H4 (cell line): ENCODE measurements at regions not wholly inside any gene's neighbourhood (a gene's known extent, or its start where the extent isn't known, plus 50 kb on each side); places are given as distances from the start of the nearest gene placed in this dataset.

Experiments used
- DNase-seq: peaks from one replicate; pipeline ENCODE4 v3.0.0-alpha.2; 2015; ENCODE audit warnings: low spot score

DNA sequence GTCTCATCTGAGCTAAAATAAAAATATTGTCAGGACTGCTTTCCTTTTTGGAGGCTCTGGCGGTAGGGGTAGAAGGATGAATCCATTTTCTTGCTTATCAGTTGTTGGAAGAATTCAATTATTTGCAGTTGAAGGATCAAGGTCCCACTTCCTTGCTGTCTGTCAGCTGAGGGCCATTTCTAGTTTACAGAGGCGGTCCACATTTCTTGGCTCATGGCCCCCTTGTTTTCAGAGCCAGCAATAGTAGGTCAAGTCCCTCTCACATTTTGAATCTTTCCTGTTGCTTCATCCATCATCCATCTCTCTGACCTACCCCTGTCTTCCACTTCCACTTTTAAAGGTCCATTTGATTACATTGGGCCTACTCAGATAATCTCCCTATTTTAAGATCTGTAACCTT, 1099.3 kb upstream of the DIAPH2 start:
- no peak for DNase-seq

DNA sequence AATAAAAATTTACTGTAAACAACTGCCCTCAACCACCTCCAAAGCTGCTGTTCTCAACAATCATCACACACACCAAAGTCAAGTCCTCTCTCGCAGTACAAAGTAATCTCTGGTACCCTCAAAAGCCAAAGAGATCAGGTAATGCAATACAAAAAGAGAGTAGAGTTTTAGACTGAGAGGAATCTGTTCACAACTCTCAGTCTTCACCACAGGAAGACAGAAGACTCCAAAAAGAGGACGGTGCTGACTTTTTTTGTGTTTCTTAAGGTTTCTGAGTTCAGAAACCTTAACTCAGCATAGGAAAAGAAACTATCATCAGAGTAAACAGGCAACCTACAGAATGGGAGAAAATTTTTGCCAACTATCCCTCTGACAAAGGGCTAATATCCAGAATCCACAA, 1072.3 kb upstream of the DIAPH2 start:
- no peak for DNase-seq

DNA sequence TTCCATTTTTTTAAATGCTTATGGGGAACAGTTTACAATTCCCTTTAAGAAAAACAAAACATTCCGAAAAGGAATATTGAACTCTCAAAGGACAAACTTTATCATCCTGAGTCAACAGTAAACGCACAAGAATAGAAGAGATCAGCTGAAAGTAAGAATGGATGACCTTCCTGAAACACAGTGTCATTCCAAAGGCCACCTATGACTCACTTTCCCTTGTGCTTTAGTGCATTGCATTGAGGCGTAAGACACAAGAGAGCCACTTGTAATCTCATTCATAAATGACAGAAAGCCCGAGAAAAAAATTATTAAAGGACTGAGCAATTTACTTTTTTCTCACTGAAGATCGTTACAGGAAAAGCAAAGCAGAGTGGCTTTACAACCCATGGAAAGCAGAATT, 1062.4 kb upstream of the DIAPH2 start:
- no peak for DNase-seq

DNA sequence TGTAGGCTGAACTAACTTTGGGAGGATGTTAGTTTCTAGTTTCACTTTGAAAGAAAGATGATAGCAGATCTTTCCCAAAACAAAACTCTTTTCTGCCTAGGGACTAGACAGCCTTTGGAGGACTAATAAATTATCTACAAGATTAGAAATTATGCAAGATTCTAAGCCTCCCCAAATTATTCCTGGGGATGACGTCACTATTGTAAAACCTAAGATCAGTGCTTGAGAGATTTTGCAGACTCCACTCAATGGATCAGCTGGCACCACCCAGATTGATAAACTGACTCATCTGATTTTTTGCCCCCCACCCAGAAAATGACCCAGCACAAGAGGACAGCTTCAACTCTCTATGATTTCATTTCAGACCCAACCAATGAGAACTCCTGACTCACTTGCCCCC, 1057.9 kb upstream of the DIAPH2 start:
- DNase-seq: no peak

GRCh38 chrX:95628796-95629195, 1055.8 kb upstream of the DIAPH2 start:
- DNase-seq: no peak

GRCh38 chrX:95629737-95630136, 1054.9 kb upstream of the DIAPH2 start:
- no peak for DNase-seq

DNA sequence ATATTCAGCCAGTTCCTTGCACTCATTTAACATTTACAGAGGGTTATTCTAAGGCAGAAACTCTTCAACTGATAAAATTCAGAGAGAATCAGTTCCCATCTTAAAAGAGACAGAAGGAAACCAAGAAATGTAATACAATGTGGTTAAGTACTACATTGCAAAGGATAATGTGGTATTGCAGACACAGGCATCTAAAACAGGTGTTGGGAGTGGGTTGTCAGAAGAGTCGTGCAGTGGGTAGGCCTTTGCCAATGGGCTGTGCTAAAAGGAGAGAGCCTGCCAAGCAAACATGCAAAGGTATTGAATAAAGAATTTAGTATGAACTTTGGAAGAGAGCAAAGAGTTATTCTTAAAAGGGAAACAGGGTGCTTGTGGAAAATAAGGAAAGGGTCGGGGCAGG, 1044.4 kb upstream of the DIAPH2 start:
- no peak for DNase-seq

- no peak for DNase-seq
Observed at GRCh38 chrX:95645738-95646137, 1038.9 kb upstream of the DIAPH2 start.

- DNase-seq: no peak
Observed at GRCh38 chrX:95662200-95662599, 1022.4 kb upstream of the DIAPH2 start.

- no peak for DNase-seq
Observed at GRCh38 chrX:95666056-95666455, 1018.6 kb upstream of the DIAPH2 start.

GRCh38 chrX:95675011-95675410, 1009.6 kb upstream of the DIAPH2 start:
- DNase-seq: no peak

DNA sequence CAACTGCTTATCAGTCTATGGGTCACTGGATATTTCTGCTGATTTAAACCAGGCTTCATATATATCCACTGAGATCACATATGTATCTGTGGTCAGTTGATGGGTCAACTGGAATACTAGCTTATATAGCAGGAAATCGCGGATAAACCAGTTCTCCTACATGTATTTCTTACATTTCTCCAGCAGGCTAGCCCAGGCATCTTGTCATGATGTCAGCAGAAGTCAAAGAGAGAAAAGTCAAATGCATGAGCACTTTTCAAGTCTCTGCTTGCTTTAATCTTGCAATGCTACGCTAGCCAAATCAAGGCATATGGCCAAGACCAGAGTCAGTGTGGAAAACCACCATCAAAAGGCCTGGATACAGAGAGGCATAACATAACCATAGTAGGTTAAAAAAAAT, 1008.8 kb upstream of the DIAPH2 start:
- no peak for DNase-seq

DNA sequence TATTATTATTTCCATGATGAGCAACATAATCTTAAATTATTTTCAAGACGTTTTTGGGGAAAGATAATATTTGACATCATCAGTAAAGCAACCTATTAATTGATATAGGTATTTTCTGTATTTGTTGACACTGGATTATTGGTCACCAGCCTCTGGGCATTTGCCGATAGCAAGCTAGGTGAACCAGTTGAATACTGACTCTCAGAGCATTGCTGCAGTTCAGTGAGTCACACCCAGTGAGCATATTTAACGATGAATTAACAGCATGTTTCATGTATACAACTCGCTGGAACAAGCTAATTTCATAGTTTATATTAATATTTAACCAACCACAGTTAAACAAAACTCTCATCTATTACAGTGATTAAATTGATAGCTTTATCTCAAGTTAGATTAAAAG, 1006.0 kb upstream of the DIAPH2 start:
- DNase-seq: no peak

DNA sequence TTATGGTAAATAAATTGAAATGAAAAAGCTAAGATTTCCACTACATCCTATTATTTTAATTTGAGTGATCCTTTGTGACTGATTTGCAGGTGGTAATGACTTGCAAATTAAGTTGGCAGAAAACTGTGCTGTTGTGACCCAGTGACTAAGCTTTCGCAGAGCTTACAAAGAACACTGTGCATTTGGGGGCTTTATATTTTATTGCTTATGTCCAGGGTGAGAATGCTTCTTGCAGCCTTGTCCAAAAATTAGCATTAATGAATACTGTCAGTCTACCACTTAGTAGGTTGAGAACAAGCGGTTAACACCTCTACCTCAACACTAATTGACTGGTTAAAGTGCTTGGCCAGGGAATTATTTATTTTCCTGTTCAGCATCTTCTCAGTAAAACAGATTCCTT, 991.3 kb upstream of the DIAPH2 start:
- DNase-seq: no peak

DNA sequence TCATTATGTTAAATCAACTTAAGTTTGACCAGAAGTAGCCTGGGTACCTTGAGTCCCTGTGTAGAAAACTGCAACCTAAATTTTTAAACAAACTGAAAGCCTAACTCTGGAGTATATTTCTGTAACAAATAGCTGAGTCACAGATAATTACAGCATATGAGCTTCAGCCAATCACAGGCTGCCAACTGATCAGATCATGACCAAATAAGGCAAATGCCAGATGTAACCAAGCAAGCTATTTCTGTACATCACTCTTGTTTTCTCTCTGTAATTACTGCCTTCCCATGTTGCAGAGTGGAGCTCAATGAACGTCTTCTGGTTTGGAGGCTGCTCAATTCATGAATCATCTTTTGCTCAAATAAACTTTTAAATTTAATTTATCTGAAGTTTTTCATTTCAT, 980.9 kb upstream of the DIAPH2 start:
- peak; percentile 71 for DNase-seq

- no peak for DNase-seq
Observed at GRCh38 chrX:95716841-95717240, 967.8 kb upstream of the DIAPH2 start.

DNA sequence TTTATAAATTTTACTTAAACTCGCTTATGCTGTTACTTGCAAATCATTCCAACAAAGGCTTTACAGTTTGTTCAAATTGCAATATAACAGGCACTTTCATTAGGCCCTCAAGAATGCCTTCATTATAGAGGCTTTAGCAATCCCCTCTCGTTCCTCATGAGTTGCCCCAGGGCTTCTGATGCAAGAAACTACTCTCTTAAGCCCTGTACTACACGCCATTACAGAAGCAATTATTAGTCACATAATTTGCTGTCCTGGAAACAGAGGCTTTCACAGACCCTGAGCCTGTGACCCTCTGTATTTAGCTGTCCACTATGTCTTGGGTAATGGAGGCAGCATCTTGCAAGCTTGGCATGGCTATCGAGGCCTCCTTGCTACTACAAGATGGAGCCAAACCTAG, 965.9 kb upstream of the DIAPH2 start:
- no peak for DNase-seq

- DNase-seq: no peak
Observed at GRCh38 chrX:95721011-95721410, 963.6 kb upstream of the DIAPH2 start.

DNA sequence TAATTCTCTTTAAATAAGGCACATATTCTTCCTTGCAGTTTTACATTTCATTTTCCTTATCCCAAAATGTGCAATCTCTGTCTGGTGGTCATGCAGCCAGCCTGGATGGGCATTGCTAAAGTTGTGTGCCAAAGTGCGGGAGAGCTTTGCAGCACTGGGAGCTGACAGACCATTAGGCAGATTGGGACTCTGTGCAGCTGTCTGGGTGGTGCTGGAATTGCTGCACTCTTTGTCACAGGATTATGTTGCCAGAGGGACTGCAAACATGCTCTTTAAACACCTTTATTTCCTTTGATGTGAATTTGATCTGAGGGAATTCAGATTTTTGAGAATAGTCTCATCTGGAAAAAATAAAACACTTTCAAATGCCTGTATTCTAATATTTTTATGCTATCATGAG, 956.2 kb upstream of the DIAPH2 start:
- DNase-seq: no peak

- no peak for DNase-seq
Observed at GRCh38 chrX:95729401-95729800, 955.2 kb upstream of the DIAPH2 start.

- DNase-seq: no peak
Observed at GRCh38 chrX:95733426-95733825, 951.2 kb upstream of the DIAPH2 start.

- DNase-seq: peak; percentile 66
Observed at GRCh38 chrX:95754411-95754810, 930.2 kb upstream of the DIAPH2 start.

GRCh38 chrX:95760356-95760755, 924.3 kb upstream of the DIAPH2 start:
- DNase-seq: no peak

GRCh38 chrX:95762716-95763115, 921.9 kb upstream of the DIAPH2 start:
- DNase-seq: peak; percentile 6

GRCh38 chrX:95764972-95765451, 919.6 kb upstream of the DIAPH2 start:
- peak; percentile 61 for DNase-seq
